Ovary (tissue), 7 donors: ENCODE measurements at regions not wholly inside any gene's neighbourhood (a gene's known extent, or its start where the extent isn't known, plus 50 kb on each side); places are given as distances from the start of the nearest gene placed in this dataset.
A peak's percentile ranks its signal among the peaks of the same experiment; 100 is the strongest.

Source experiments
- DNase-seq, 5 donors: peaks; one replicate each; pipeline ENCODE4 v3.0.0-alpha.2; 2019 to 2020
- H3K27ac ChIP-seq, 2 donors: fragments of 200-600 bp; one replicate each; pipeline versions ENCODE4 v1.5.1 to v1.8.0; 2019 to 2022
- H3K27me3 ChIP-seq: fragments of 200-600 bp; one replicate; pipeline ENCODE4 v1.8.0; 2022
- H3K36me3 ChIP-seq: fragments of 200-600 bp; sonication (generic); one replicate; pipeline ENCODE4 v1.5.1; 2019
- H3K4me1 ChIP-seq: one replicate; pipeline ENCODE4 v1.8.1; 2013; ENCODE audit warnings: mild to moderate bottlenecking, moderate library complexity; ENCODE audit not compliant: insufficient read depth
- H3K4me3 ChIP-seq: fragments of 200-600 bp; sonication (generic); one replicate; pipeline ENCODE4 v1.5.1; 2017
- H3K9me3 ChIP-seq, 2 donors: fragments of 200-600 bp in 1 of 2; sonication (generic) in 1 of 2; one replicate each; pipeline versions ENCODE4 v1.5.1 to v1.8.1; 2013 to 2019; ENCODE audit warnings: mild to moderate bottlenecking in 1 of 2, moderate library complexity in 1 of 2
- CTCF ChIP-seq, 3 donors: fragments of 450-650 bp in 2 of 3; fragments of 200-600 bp in 1 of 3; IDR thresholded peaks; one replicate each; pipeline versions ENCODE4 v1.5.1 to v1.8.0; 2016 to 2022; ENCODE audit warnings: antibody characterized with exemption in 3 of 3, mild to moderate bottlenecking in 1 of 3
- EP300 ChIP-seq: sonication (generic); formaldehyde crosslinking; IDR thresholded peaks from one replicate; pipeline ENCODE4 v1.6.1; 2017; ENCODE audit warnings: antibody characterized with exemption
- POLR2A ChIP-seq: fragments of 450-650 bp; IDR thresholded peaks from one replicate; pipeline ENCODE4 v1.6.1; 2017; ENCODE audit warnings: antibody characterized with exemption, mild to moderate bottlenecking, moderate library complexity
- WGBS, 3 donors: extraction: QIAGEN DNeasy Blood & Tissue Kit in 1 of 3; methylation state at CpG; one replicate each; pipeline versions ENCODE4 v1.1.5 to v1.1.7; 2013 to 2017; 5-methylcytosine and 5-hydroxymethylcytosine counted together
- intact Hi-C, 4 donors: fragments of 100-400 bp; cut with DNase I; formaldehyde crosslinking; loops; one replicate each; pipeline versions ENCODE4 v1.11.0 to v1.15.1; 2022 to 2023
- donor health status: DM: no; HTN: no; CAD: no; lungs with moderate emphysema.
- donor health status: DM: no; HTN: no; CAD: no.
- donor health status: Bipolar disorder and iron deficiency.
- donor health status: DM: no; HTN: no; CAD: no.
- donor health status: DM: yes; HTN: yes; CAD: no.

- WGBS, 3 donors, result 75 to 86% (median 80%) methylated on average over 2 of the region's 2 CpGs
- no peak overlapping the region for H3K27ac ChIP-seq
Measured at GRCh38 chr6:148602136-148602535, 144.7 kb upstream of the UST start.

GRCh38 chr6:148608199-148608951, 138.5 kb upstream of the UST start:
- no peaks in the 10 kb centered on the region for H3K27me3 ChIP-seq
- no peak for TF ChIP-seq EP300
- TF ChIP-seq CTCF (IDR thresholded peaks at IDR 0.05), result no peak
- 78 to 85% (median 80%) methylated on average over 10 of the region's 10 CpGs for WGBS, 3 donors
- no peaks in the 10 kb centered on the region for H3K9me3 ChIP-seq
- H3K4me3 ChIP-seq, result no peak overlapping the region
- no peaks in the 10 kb centered on the region for H3K36me3 ChIP-seq
- H3K27ac ChIP-seq, result no peak overlapping the region
- H3K4me1 ChIP-seq, result no peaks in the 10 kb centered on the region
- intact Hi-C loops, result no loop called here
- DNase-seq, result no peak

More at GRCh38 chr6:148602136-148602535, 144.7 kb upstream of the UST start:
- intact Hi-C loops, result no loop called here
- Histone ChIP-seq H3K4me1 (no peaks in the 10 kb centered on the region), H3K9me3 (no peaks in the 10 kb centered on the region), H3K27me3 (no peaks in the 10 kb centered on the region), H3K36me3 (no peaks in the 10 kb centered on the region), H3K4me3 (no peak overlapping the region)
- TF ChIP-seq EP300, result no peak
- no peak for TF ChIP-seq POLR2A
- TF ChIP-seq CTCF (IDR thresholded peaks at IDR 0.05), result no peak
- no peak for DNase-seq

GRCh38 chr6:148611213-148611612, 135.6 kb upstream of the UST start:
- Histone ChIP-seq H3K9me3 (no peaks in the 10 kb centered on the region), H3K27me3 (no peaks in the 10 kb centered on the region), H3K36me3 (no peaks in the 10 kb centered on the region), H3K4me3 (no peak overlapping the region), H3K4me1 (no peaks in the 10 kb centered on the region), H3K27ac (no peak overlapping the region)
- 33 to 52% (median 46%) methylated on average over 8 of the region's 8 CpGs for WGBS, 3 donors
- DNase-seq, result peak in 3 of 5 donors; percentile 23 to 74 (median 36)
- intact Hi-C loops, result no loop called here
- no peak for TF ChIP-seq POLR2A
- TF ChIP-seq EP300, result no peak
- TF ChIP-seq CTCF (IDR thresholded peaks at IDR 0.05), result no peak

GRCh38 chr6:148612043-148612442, 134.8 kb upstream of the UST start:
- no peak overlapping the region for H3K27ac ChIP-seq
- 59 to 91% (median 86%) methylated on average over 1 of the region's 1 CpG for WGBS, 3 donors
- H3K9me3 ChIP-seq, result no peaks in the 10 kb centered on the region
- H3K4me3 ChIP-seq, result no peak overlapping the region
- no peak for DNase-seq
- H3K27me3 ChIP-seq, result no peaks in the 10 kb centered on the region
- no peak for TF ChIP-seq EP300
- no peak for TF ChIP-seq CTCF (IDR thresholded peaks at IDR 0.05)
- H3K36me3 ChIP-seq, result no peaks in the 10 kb centered on the region
- intact Hi-C loops, result no loop called here
- H3K4me1 ChIP-seq, result no peaks in the 10 kb centered on the region
